ENCODE measurements at regions not wholly inside any gene's neighbourhood (a gene's known extent, or its start where the extent isn't known, plus 50 kb on each side); places are given as distances from the start of the nearest gene placed in this dataset.
"Not testable (repeated sequence)": the region's sequence is repeated elsewhere in the genome, so short reads cannot be mapped to it uniquely, and the experiment has no call there.

DNA sequence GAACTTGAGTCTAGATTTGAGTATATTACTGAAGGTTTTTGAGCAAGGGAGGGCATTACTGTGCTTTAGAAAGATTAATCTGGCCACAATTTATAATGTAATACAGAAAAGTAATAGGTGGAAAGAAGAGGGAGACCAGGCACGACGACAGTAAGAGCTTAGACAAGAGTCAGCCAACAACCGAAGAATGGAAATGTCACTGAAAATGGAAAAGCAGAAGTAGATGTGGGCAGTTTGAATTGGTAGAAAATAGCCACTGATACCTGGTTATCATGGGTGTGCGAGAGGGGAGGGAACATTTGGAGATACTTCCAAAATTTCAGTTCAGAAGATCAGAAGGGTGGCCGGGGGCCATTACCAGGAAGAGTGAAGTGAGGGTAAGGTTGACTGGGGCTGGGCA lies 339.1 kb downstream of the UTRN start:
- Histone ChIP-seq H3K36me3 (ENCODE audit: control insufficient read depth in 1 of 2, insufficient read depth in 2 of 2, low read length in 2 of 2) (no peaks in the 10 kb centered on the region), H3K9me3 (ENCODE audit: control insufficient read depth in 1 of 2, low read length in 2 of 2) (no peaks in the 10 kb centered on the region), H3K4me3 (ENCODE audit: low read depth in 1 of 2, low read length in 2 of 2) (no peak overlapping the region), H3K27ac (ENCODE audit: low read length) (no peak overlapping the region), H3K4me1 (ENCODE audit: control insufficient read depth in 1 of 2, insufficient read depth in 2 of 2, low read length in 2 of 2) (no peaks in the 10 kb centered on the region), H3K27me3 (ENCODE audit: low read depth, low read length) (no peaks in the 10 kb centered on the region)

GRCh38 chr6:144624716-144625115 lies 339.6 kb downstream of the UTRN start:
- Histone ChIP-seq H3K36me3 (ENCODE audit: control insufficient read depth in 1 of 2, insufficient read depth in 2 of 2, low read length in 2 of 2) (no peaks in the 10 kb centered on the region), H3K4me1 (ENCODE audit: control insufficient read depth in 1 of 2, insufficient read depth in 2 of 2, low read length in 2 of 2) (no peaks in the 10 kb centered on the region), H3K4me3 (ENCODE audit: low read depth in 1 of 2, low read length in 2 of 2) (no peak overlapping the region), H3K27me3 (ENCODE audit: low read depth, low read length) (no peaks in the 10 kb centered on the region), H3K27ac (ENCODE audit: low read length) (no peak overlapping the region), H3K9me3 (ENCODE audit: control insufficient read depth in 1 of 2, low read length in 2 of 2) (no peaks in the 10 kb centered on the region)

DNA sequence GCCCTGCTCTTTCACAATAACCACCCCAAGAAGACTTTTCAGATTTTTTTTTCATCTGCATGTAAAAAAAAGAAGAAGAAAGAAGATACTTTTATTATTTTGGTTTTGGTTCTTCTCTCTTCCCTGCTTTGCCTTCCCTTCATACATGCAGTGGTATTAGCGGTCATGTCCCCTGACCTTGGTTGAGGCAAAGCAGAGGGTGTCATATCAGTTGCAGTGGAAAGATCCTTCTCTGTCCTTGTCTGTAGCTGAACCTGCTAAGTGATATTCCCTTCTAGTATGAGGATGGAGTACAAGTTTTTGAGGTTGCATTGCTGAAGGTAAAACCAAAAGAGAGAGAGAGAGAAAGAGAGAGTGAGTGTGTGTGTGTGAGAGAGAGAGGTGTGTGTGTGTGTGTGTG lies 345.7 kb downstream of the UTRN start:
- Histone ChIP-seq H3K36me3 (ENCODE audit: control insufficient read depth in 1 of 2, insufficient read depth in 2 of 2, low read length in 2 of 2) (no peaks in the 10 kb centered on the region), H3K4me3 (ENCODE audit: low read depth in 1 of 2, low read length in 2 of 2) (no peak overlapping the region), H3K27me3 (ENCODE audit: low read depth, low read length) (no peaks in the 10 kb centered on the region), H3K27ac (ENCODE audit: low read length) (no peak overlapping the region), H3K4me1 (ENCODE audit: control insufficient read depth in 1 of 2, insufficient read depth in 2 of 2, low read length in 2 of 2) (no peaks in the 10 kb centered on the region), H3K9me3 (ENCODE audit: control insufficient read depth in 1 of 2, low read length in 2 of 2) (no peaks in the 10 kb centered on the region)

- Histone ChIP-seq H3K27me3 (ENCODE audit: low read depth, low read length) (no peaks in the 10 kb centered on the region), H3K36me3 (ENCODE audit: control insufficient read depth in 1 of 2, insufficient read depth in 2 of 2, low read length in 2 of 2) (no peaks in the 10 kb centered on the region), H3K27ac (ENCODE audit: low read length) (no peak overlapping the region), H3K4me1 (ENCODE audit: control insufficient read depth in 1 of 2, insufficient read depth in 2 of 2, low read length in 2 of 2) (no peaks in the 10 kb centered on the region), H3K9me3 (ENCODE audit: control insufficient read depth in 1 of 2, low read length in 2 of 2) (no peaks in the 10 kb centered on the region), H3K4me3 (ENCODE audit: low read depth in 1 of 2, low read length in 2 of 2) (no peak overlapping the region)
These were observed 347.1 kb downstream of the UTRN start for GRCh38 chr6:144632266-144632665.

- Histone ChIP-seq H3K9me3 (ENCODE audit: control insufficient read depth in 1 of 2, low read length in 2 of 2) (no peaks in the 10 kb centered on the region), H3K27ac (ENCODE audit: low read length) (no peak overlapping the region), H3K27me3 (ENCODE audit: low read depth, low read length) (no peaks in the 10 kb centered on the region), H3K4me1 (ENCODE audit: control insufficient read depth in 1 of 2, insufficient read depth in 2 of 2, low read length in 2 of 2) (no peaks in the 10 kb centered on the region), H3K36me3 (ENCODE audit: control insufficient read depth in 1 of 2, insufficient read depth in 2 of 2, low read length in 2 of 2) (no peaks in the 10 kb centered on the region), H3K4me3 (ENCODE audit: low read depth in 1 of 2, low read length in 2 of 2) (no peak overlapping the region)
These were observed 348.8 kb downstream of the UTRN start for GRCh38 chr6:144633886-144634285.

DNA sequence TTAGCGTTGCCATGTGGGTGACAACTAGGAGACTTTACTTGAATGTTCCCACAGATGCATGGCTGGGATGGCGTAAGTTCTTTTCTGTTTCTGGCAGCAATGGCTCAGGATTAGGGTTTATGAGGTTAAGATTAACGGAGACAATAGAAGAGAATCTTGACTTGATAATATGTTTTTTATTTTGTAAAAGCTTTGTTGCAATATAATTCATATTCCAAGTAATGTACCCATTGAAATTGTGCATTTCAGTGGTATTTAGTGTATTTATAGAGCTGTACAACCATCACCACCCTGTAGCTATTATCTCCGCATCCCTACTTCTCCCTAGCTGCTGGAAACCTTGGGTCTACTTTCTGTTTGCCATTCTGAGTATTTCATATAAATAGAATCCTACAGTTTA lies 349.2 kb downstream of the UTRN start:
- Histone ChIP-seq H3K4me3 (ENCODE audit: low read depth in 1 of 2, low read length in 2 of 2) (no peak overlapping the region), H3K9me3 (ENCODE audit: control insufficient read depth in 1 of 2, low read length in 2 of 2) (no peaks in the 10 kb centered on the region)

GRCh38 chr6:144635051-144635450 lies 349.9 kb downstream of the UTRN start:
- Histone ChIP-seq H3K36me3 (ENCODE audit: control insufficient read depth in 1 of 2, insufficient read depth in 2 of 2, low read length in 2 of 2) (no peaks in the 10 kb centered on the region), H3K4me3 (ENCODE audit: low read depth in 1 of 2, low read length in 2 of 2) (no peak overlapping the region), H3K27me3 (ENCODE audit: low read depth, low read length) (no peaks in the 10 kb centered on the region), H3K4me1 (ENCODE audit: control insufficient read depth in 1 of 2, insufficient read depth in 2 of 2, low read length in 2 of 2) (no peaks in the 10 kb centered on the region), H3K27ac (ENCODE audit: low read length) (no peak overlapping the region), H3K9me3 (ENCODE audit: control insufficient read depth in 1 of 2, low read length in 2 of 2) (no peaks in the 10 kb centered on the region)

More for the DNA sequence above, 349.2 kb downstream of the UTRN start:
- Histone ChIP-seq H3K27me3 (ENCODE audit: low read depth, low read length) (no peaks in the 10 kb centered on the region), H3K4me1 (ENCODE audit: control insufficient read depth in 1 of 2, insufficient read depth in 2 of 2, low read length in 2 of 2) (no peaks in the 10 kb centered on the region), H3K36me3 (ENCODE audit: control insufficient read depth in 1 of 2, insufficient read depth in 2 of 2, low read length in 2 of 2) (no peaks in the 10 kb centered on the region), H3K27ac (ENCODE audit: low read length) (no peak overlapping the region)

DNA sequence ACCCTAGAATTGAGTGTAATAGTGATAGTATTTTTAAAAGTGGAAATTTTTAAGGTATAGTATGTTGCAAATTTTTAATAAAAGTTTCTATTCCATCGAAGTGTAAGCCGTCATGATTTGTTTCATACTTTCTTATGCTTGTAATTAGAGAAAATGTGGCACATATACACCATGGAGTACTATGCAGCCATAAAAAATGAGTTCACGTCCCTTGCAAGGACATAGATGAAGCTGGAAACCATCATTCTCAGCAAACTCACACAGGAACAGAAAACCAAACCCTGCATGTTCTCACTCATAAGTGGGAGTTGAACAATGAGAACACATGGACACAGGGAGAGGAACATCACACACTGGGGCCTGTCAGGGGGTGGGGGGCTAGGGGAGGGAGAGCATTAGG lies 350.9 kb downstream of the UTRN start:
- not testable (repeated sequence) for H3K4me1 ChIP-seq (ENCODE audit: control insufficient read depth in 1 of 2, insufficient read depth in 2 of 2, low read length in 2 of 2); H3K4me3 ChIP-seq (ENCODE audit: low read depth in 1 of 2, low read length in 2 of 2); H3K36me3 ChIP-seq (ENCODE audit: control insufficient read depth in 1 of 2, insufficient read depth in 2 of 2, low read length in 2 of 2); H3K27ac ChIP-seq (ENCODE audit: low read length); H3K27me3 ChIP-seq (ENCODE audit: low read depth, low read length); H3K9me3 ChIP-seq (ENCODE audit: control insufficient read depth in 1 of 2, low read length in 2 of 2)

- Histone ChIP-seq H3K4me3 (ENCODE audit: low read depth in 1 of 2, low read length in 2 of 2) (no peak overlapping the region), H3K27ac (ENCODE audit: low read length) (no peak overlapping the region), H3K36me3 (ENCODE audit: control insufficient read depth in 1 of 2, insufficient read depth in 2 of 2, low read length in 2 of 2) (no peaks in the 10 kb centered on the region), H3K27me3 (ENCODE audit: low read depth, low read length) (no peaks in the 10 kb centered on the region), H3K9me3 (ENCODE audit: control insufficient read depth in 1 of 2, low read length in 2 of 2) (no peaks in the 10 kb centered on the region), H3K4me1 (ENCODE audit: control insufficient read depth in 1 of 2, insufficient read depth in 2 of 2, low read length in 2 of 2) (no peaks in the 10 kb centered on the region)
These were observed 352.4 kb downstream of the UTRN start for GRCh38 chr6:144637541-144637940.

DNA sequence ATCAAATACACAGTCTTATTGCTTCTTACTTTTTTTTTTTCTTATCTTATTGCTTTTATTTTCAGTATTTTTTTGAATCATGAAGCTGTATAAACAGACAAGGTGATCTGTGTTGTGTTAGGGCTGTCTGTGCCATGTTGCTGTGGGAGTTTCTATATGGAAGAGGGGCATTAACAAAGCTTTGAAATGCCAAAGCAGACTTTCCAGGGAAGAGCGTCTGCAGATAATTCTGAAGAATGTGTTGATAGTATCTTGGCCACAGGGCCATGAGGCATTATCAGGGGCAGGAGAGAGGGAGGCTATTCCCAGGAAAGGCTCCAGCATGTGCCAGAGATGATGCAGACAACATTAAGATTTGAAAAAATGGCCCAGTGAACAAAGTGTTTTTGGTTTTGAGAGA lies 354.5 kb downstream of the UTRN start:
- Histone ChIP-seq H3K27me3 (ENCODE audit: low read depth, low read length) (no peaks in the 10 kb centered on the region), H3K9me3 (ENCODE audit: control insufficient read depth in 1 of 2, low read length in 2 of 2) (no peaks in the 10 kb centered on the region), H3K4me1 (ENCODE audit: control insufficient read depth in 1 of 2, insufficient read depth in 2 of 2, low read length in 2 of 2) (no peaks in the 10 kb centered on the region), H3K27ac (ENCODE audit: low read length) (no peak overlapping the region), H3K4me3 (ENCODE audit: low read depth in 1 of 2, low read length in 2 of 2) (no peak overlapping the region), H3K36me3 (ENCODE audit: control insufficient read depth in 1 of 2, insufficient read depth in 2 of 2, low read length in 2 of 2) (no peaks in the 10 kb centered on the region)

GRCh38 chr6:144641286-144641685 lies 356.2 kb downstream of the UTRN start:
- Histone ChIP-seq H3K9me3 (ENCODE audit: control insufficient read depth in 1 of 2, low read length in 2 of 2) (no peaks in the 10 kb centered on the region), H3K27me3 (ENCODE audit: low read depth, low read length) (no peaks in the 10 kb centered on the region), H3K36me3 (ENCODE audit: control insufficient read depth in 1 of 2, insufficient read depth in 2 of 2, low read length in 2 of 2) (no peaks in the 10 kb centered on the region), H3K27ac (ENCODE audit: low read length) (no peak overlapping the region), H3K4me3 (ENCODE audit: low read depth in 1 of 2, low read length in 2 of 2) (no peak overlapping the region), H3K4me1 (ENCODE audit: control insufficient read depth in 1 of 2, insufficient read depth in 2 of 2, low read length in 2 of 2) (no peaks in the 10 kb centered on the region)

DNA sequence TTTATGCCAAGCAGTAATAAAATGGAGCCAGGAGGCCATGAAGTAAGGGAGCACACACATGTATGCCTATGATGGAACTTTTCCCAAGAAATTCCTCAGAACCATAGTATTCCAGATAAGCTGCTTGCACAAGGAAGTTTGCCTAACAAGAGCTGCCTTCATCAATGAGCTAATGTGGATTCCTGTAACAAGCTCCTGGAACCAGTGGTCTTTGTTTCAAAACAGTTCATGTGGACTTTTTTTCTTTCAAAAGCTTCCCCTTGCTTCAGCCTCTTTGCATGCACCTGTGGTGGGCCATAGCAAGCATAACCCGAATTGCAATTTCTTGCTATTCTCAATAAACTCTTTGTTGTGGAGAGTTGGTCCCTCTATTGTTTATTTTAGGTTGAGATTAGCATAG lies 359.6 kb downstream of the UTRN start:
- Histone ChIP-seq H3K36me3 (ENCODE audit: control insufficient read depth in 1 of 2, insufficient read depth in 2 of 2, low read length in 2 of 2) (no peaks in the 10 kb centered on the region), H3K27me3 (ENCODE audit: low read depth, low read length) (no peaks in the 10 kb centered on the region), H3K4me1 (ENCODE audit: control insufficient read depth in 1 of 2, insufficient read depth in 2 of 2, low read length in 2 of 2) (no peaks in the 10 kb centered on the region), H3K9me3 (ENCODE audit: control insufficient read depth in 1 of 2, low read length in 2 of 2) (no peaks in the 10 kb centered on the region), H3K27ac (ENCODE audit: low read length) (no peak overlapping the region), H3K4me3 (ENCODE audit: low read depth in 1 of 2, low read length in 2 of 2) (no peak overlapping the region)

Measured in muscle layer of duodenum (tissue), 2 donors.